AML-193 (cell line): ENCODE measurements at regions not wholly inside any gene's neighbourhood (a gene's known extent, or its start where the extent isn't known, plus 50 kb on each side); places are given as distances from the start of the nearest gene placed in this dataset.
"Not testable (repeated sequence)": the region's sequence is repeated elsewhere in the genome, so short reads cannot be mapped to it uniquely, and the experiment has no call there.

ENCODE experiments used
- DNase-seq, 2 experiments: peaks; one replicate each; lab custom pipeline; 2025; lab: John Stamatoyannopoulos, UW

GRCh38 chr10:21057436-21057835 is 160.3 kb upstream of the NEBL start:
- no peak for DNase-seq

- no peak for DNase-seq
Observed at GRCh38 chr10:21056461-21056860, 159.3 kb upstream of the NEBL start.

GRCh38 chr10:21055339-21056135 is 158.4 kb upstream of the NEBL start:
- no peak for DNase-seq

- no peak for DNase-seq
Observed at GRCh38 chr10:21053953-21054690, 157.0 kb upstream of the NEBL start.

GRCh38 chr10:21052709-21053104 is 155.6 kb upstream of the NEBL start:
- DNase-seq: no peak

- DNase-seq: no peak
Observed at GRCh38 chr10:21052072-21052708, 155.1 kb upstream of the NEBL start.

- no peak for DNase-seq
Observed at GRCh38 chr10:21049482-21049881, 152.4 kb upstream of the NEBL start.

- no peak for DNase-seq
Observed at GRCh38 chr10:21048068-21048467, 151.0 kb upstream of the NEBL start.

GRCh38 chr10:21047511-21047910 is 150.4 kb upstream of the NEBL start:
- no peak for DNase-seq

- no peak for DNase-seq
Observed at GRCh38 chr10:21047096-21047495, 150.0 kb upstream of the NEBL start.

GRCh38 chr10:21043044-21043443 is 145.9 kb upstream of the NEBL start:
- DNase-seq: no peak

GRCh38 chr10:21042536-21042935 is 145.4 kb upstream of the NEBL start:
- no peak for DNase-seq

GRCh38 chr10:21041763-21042458 is 144.8 kb upstream of the NEBL start:
- no peak for DNase-seq

GRCh38 chr10:21039721-21040120 is 142.6 kb upstream of the NEBL start:
- DNase-seq: no peak

- DNase-seq: no peak
Observed at GRCh38 chr10:21036757-21037156, 139.6 kb upstream of the NEBL start.

GRCh38 chr10:21034770-21035169 is 137.7 kb upstream of the NEBL start:
- not testable (repeated sequence) for DNase-seq

- DNase-seq: no peak
Observed at GRCh38 chr10:21034241-21034640, 137.1 kb upstream of the NEBL start.

GRCh38 chr10:21032587-21033319 is 135.6 kb upstream of the NEBL start:
- no peak for DNase-seq

GRCh38 chr10:21031232-21031795 is 134.2 kb upstream of the NEBL start:
- DNase-seq: no peak

- no peak for DNase-seq
Observed at GRCh38 chr10:21030091-21030490, 133.0 kb upstream of the NEBL start.

- no peak for DNase-seq
Observed at GRCh38 chr10:21022821-21023220, 125.7 kb upstream of the NEBL start.
